Esophagus muscularis mucosa (tissue), 3 donors: ENCODE measurements at regions not wholly inside any gene's neighbourhood (a gene's known extent, or its start where the extent isn't known, plus 50 kb on each side); places are given as distances from the start of the nearest gene placed in this dataset.

Experiments used
- POLR2A ChIP-seq: fragments of 450-650 bp; IDR thresholded peaks from one replicate; pipeline ENCODE4 v1.6.1; 2017; ENCODE audit warnings: antibody characterized with exemption, moderate library complexity, mild to moderate bottlenecking, low read depth
- TF ChIP-seq, protein P1 (sequence below), 3 experiments: fragments of 200-600 bp in 2 of 3; fragments of 450-650 bp in 1 of 3; sonication (generic) in 2 of 3; IDR thresholded peaks; one replicate each; pipeline ENCODE4 v1.5.1; 2017 to 2019; ENCODE audit warnings: antibody characterized with exemption in 3 of 3, mild to moderate bottlenecking in 2 of 3, moderate library complexity in 1 of 3

DNA sequence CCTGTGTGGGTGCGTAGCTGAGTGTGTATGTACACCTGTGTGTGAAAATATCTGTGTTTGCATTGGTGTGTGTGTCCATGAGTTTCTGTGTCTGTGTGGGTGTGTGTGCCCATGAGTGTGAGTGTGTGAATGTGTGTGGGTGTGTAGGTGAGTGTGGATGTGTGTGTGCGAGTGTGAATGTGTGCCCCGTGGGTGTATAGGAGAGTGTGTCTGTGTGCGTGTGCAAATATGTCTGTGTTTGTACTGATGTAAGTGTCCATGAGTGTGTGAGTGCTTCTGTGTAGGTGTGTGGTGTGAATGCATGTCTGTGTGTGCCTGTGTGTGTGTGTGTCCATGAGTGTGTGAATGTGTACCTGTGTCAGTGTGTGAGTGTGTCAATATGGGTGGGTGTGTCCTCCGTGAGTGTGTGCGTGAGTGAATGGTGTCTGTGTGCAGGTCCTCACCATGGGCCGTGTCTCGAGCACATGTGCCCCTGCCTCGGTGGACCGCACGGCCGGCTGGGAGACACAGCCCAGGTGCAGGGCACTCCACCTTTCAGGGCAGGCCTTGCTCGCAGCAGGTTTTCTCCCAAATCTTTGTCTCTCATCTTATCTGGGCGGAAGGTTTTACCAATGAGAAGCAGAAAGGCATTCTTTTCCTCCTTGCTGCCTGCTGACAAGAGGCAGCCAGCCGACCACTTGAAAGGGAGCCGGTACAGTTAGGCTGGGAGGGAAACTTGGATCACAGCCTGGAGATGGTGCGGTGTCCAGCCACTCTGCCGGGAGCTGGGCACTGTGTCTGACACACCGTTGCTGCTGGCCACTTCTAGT, 107.1 kb upstream of the FAM20C start:
- TF ChIP-seq, protein P1, sequence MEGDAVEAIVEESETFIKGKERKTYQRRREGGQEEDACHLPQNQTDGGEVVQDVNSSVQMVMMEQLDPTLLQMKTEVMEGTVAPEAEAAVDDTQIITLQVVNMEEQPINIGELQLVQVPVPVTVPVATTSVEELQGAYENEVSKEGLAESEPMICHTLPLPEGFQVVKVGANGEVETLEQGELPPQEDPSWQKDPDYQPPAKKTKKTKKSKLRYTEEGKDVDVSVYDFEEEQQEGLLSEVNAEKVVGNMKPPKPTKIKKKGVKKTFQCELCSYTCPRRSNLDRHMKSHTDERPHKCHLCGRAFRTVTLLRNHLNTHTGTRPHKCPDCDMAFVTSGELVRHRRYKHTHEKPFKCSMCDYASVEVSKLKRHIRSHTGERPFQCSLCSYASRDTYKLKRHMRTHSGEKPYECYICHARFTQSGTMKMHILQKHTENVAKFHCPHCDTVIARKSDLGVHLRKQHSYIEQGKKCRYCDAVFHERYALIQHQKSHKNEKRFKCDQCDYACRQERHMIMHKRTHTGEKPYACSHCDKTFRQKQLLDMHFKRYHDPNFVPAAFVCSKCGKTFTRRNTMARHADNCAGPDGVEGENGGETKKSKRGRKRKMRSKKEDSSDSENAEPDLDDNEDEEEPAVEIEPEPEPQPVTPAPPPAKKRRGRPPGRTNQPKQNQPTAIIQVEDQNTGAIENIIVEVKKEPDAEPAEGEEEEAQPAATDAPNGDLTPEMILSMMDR (IDR thresholded peaks at IDR 0.05): no peak
- no peak for TF ChIP-seq POLR2A
